ENCODE measurements at regions not wholly inside any gene's neighbourhood (a gene's known extent, or its start where the extent isn't known, plus 50 kb on each side); places are given as distances from the start of the nearest gene placed in this dataset.

DNA sequence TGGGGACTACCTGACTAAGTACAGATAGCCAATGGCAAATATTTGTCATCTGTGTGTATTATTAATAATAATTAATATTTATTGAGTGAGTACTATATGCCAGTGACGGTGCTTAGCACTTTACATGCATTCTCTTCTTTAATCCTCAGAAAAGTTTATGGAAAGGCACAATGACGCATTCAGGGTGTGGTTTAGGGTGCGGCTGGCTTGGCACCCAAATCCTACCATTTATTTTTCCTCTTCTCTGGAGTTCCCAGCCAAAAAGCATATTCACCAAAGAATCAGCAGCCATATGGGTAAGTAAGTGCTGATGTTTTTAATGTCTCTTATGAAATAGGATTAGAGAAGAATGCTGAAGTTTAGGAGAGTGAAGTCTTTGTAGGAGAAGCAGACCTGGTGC is 140.4 kb upstream of the TP63 start (continued):
- TF ChIP-seq, protein P1, sequence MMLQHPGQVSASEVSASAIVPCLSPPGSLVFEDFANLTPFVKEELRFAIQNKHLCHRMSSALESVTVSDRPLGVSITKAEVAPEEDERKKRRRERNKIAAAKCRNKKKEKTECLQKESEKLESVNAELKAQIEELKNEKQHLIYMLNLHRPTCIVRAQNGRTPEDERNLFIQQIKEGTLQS (IDR thresholded peaks at IDR 0.05; ENCODE audit: borderline replicate concordance, extremely low read depth, low read depth, low read length): no peak
- TF ChIP-seq RB1 (IDR thresholded peaks at IDR 0.05; ENCODE audit: borderline replicate concordance): no peak

DNA sequence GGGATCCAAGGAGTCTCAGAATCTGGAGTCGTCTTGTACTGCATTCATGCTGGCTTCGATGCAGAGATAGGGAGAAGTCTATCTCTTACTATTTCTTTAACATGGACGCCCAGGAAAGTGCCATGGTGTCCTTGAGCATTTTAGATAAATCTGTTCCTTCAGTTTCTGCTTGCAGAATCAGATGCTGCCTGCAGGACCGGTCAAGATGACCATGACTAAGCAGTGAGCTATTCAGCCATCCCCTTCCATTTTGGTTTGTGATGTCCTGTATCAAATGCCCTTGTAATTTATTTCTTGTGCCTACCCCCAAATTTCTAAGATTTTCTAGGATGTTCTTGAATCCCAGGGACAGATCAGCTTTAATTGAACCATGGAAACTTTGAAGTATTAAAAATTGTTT is 139.4 kb upstream of the TP63 start:
- FAIRE-seq (no peak), ATAC-seq (no peak), DNase-seq (ENCODE audit: low read depth, low spot score) (no peak)
- POLR2A ChIA-PET: no interaction called here
- CTCF ChIA-PET: no interaction called here
- SMC1A ChIA-PET (ENCODE audit: uncharacterized antibody, unreplicated experiment): interaction anchor here (0.7 to 1.7 kb wide), 3 partner anchors 16 to 149 kb away, joined by 3 read pairs; no protein-coding TSS in a partner anchor
- H3K4me3 ChIP-seq: no peak overlapping the region
- H3K9ac ChIP-seq (ENCODE audit: control insufficient read depth, insufficient read depth, low read length): no peak overlapping the region
- in situ Hi-C loops (cut with MboI) (no loop called here), intact Hi-C loops (cut with micrococcal nuclease; ENCODE audit: unreplicated experiment) (no loop called here)
- H3K4me2 ChIP-seq (ENCODE audit: control insufficient read depth, insufficient read depth): no peak overlapping the region
- H3K27ac ChIP-seq (ENCODE audit: control insufficient read depth, insufficient read depth): no peak overlapping the region
- no peaks in the 10 kb centered on the region for H3K4me1 ChIP-seq (ENCODE audit: control insufficient read depth, insufficient read depth, low read length)
- H2AFZ ChIP-seq (ENCODE audit: control insufficient read depth, low read depth, low read length): no peak overlapping the region
- TF ChIP-seq SUPT20H (IDR thresholded peaks at IDR 0.05; ENCODE audit: borderline replicate concordance, control insufficient read depth, low read depth, low read length) (no peak), CHD2 (IDR thresholded peaks at IDR 0.05; ENCODE audit: borderline replicate concordance, low read depth, low read length) (no peak), MTA2 (IDR thresholded peaks at IDR 0.05; ENCODE audit: low read depth) (no peak), TCF7 (IDR thresholded peaks at IDR 0.05; ENCODE audit: borderline replicate concordance) (no peak), RAD21 (IDR thresholded peaks at IDR 0.05; ENCODE audit: insufficient read depth, low read depth, low read length) (no peak), SMC3 (IDR thresholded peaks at IDR 0.05; ENCODE audit: borderline replicate concordance, low read length) (no peak), LARP7 (IDR thresholded peaks at IDR 0.05) (no peak), ASH2L (IDR thresholded peaks at IDR 0.05; ENCODE audit: borderline replicate concordance, low read depth) (no peak), DPF2 (IDR thresholded peaks at IDR 0.05) (no peak), ESRRA (IDR thresholded peaks at IDR 0.05; ENCODE audit: low read length) (no peak), MTA3 (IDR thresholded peaks at IDR 0.05; ENCODE audit: borderline replicate concordance, low read length) (no peak), BRCA1 (IDR thresholded peaks at IDR 0.05; ENCODE audit: low read depth, low read length) (no peak), FOS (IDR thresholded peaks at IDR 0.05; ENCODE audit: borderline replicate concordance, extremely low read depth, insufficient read length) (no peak)
- TF ChIP-seq, protein P2, sequence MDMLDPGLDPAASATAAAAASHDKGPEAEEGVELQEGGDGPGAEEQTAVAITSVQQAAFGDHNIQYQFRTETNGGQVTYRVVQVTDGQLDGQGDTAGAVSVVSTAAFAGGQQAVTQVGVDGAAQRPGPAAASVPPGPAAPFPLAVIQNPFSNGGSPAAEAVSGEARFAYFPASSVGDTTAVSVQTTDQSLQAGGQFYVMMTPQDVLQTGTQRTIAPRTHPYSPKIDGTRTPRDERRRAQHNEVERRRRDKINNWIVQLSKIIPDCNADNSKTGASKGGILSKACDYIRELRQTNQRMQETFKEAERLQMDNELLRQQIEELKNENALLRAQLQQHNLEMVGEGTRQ (IDR thresholded peaks at IDR 0.05; ENCODE audit: borderline replicate concordance, low read depth, low read length): no peak
- TF ChIP-seq, protein P3, sequence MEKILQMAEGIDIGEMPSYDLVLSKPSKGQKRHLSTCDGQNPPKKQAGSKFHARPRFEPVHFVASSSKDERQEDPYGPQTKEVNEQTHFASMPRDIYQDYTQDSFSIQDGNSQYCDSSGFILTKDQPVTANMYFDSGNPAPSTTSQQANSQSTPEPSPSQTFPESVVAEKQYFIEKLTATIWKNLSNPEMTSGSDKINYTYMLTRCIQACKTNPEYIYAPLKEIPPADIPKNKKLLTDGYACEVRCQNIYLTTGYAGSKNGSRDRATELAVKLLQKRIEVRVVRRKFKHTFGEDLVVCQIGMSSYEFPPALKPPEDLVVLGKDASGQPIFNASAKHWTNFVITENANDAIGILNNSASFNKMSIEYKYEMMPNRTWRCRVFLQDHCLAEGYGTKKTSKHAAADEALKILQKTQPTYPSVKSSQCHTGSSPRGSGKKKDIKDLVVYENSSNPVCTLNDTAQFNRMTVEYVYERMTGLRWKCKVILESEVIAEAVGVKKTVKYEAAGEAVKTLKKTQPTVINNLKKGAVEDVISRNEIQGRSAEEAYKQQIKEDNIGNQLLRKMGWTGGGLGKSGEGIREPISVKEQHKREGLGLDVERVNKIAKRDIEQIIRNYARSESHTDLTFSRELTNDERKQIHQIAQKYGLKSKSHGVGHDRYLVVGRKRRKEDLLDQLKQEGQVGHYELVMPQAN (conservative IDR thresholded peaks at IDR 0.05): no peak
- TF ChIP-seq, protein P4, sequence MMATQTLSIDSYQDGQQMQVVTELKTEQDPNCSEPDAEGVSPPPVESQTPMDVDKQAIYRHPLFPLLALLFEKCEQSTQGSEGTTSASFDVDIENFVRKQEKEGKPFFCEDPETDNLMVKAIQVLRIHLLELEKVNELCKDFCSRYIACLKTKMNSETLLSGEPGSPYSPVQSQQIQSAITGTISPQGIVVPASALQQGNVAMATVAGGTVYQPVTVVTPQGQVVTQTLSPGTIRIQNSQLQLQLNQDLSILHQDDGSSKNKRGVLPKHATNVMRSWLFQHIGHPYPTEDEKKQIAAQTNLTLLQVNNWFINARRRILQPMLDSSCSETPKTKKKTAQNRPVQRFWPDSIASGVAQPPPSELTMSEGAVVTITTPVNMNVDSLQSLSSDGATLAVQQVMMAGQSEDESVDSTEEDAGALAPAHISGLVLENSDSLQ (IDR thresholded peaks at IDR 0.05): no peak
- H3K27me3 ChIP-seq (replicated peaks in 1 of 2; ENCODE audit: control insufficient read depth in 2 of 2, insufficient read depth in 2 of 2, low read length in 1 of 2): no peaks in the 10 kb centered on the region
- no peaks in the 10 kb centered on the region for H3K36me3 ChIP-seq (ENCODE audit: control insufficient read depth in 2 of 2, insufficient read depth in 2 of 2, low read length in 1 of 2)
- 59% methylated on average over 4 of the region's 4 CpGs for WGBS (ENCODE audit: insufficient coverage, insufficient replicate concordance, low lambda C conversion rate, missing lambda C conversion rate)
- H4K20me1 ChIP-seq (ENCODE audit: control insufficient read depth, insufficient read depth): no peaks in the 10 kb centered on the region
- RAD21 ChIA-PET (ENCODE audit: unreplicated experiment): no interaction called here
- no peaks in the 10 kb centered on the region for H3K79me2 ChIP-seq (ENCODE audit: control insufficient read depth, insufficient read depth, low read length)
- no peaks in the 10 kb centered on the region for H3K9me3 ChIP-seq (replicated peaks; ENCODE audit: control insufficient read depth, insufficient read depth, low read length)
- no TSS peak for BruUV-seq (replicated peaks)

Data from GM12878 (cell line).